Activated T-helper 17 cell treated with anti-CD3 and anti-CD28 coated beads, Interleukin-2, amount 50 U/mL, for 72 hours (primary cell): ENCODE measurements at regions not wholly inside any gene's neighbourhood (a gene's known extent, or its start where the extent isn't known, plus 50 kb on each side); places are given as distances from the start of the nearest gene placed in this dataset.
"Not testable (repeated sequence)": the region's sequence is repeated elsewhere in the genome, so short reads cannot be mapped to it uniquely, and the experiment has no call there.

Experiments
- ATAC-seq: fragments of 150-1000 bp; cut with Tn5 transposase; replicated peaks from 2 replicates; pipeline ENCODE4 v1.10.0; 2021; ENCODE audit warnings: mild to moderate bottlenecking, moderate library complexity
- H3K27ac Mint-ChIP-seq: one replicate; pipeline ENCODE4 v1.8.0; 2022; ENCODE audit warnings: mixed read lengths
- H3K27me3 Mint-ChIP-seq: one replicate; pipeline ENCODE4 v1.8.0; 2022; ENCODE audit warnings: mixed read lengths
- H3K36me3 Mint-ChIP-seq: one replicate; pipeline ENCODE4 v1.8.0; 2022; ENCODE audit warnings: low read depth, mild to moderate bottlenecking, mixed read lengths
- H3K4me1 Mint-ChIP-seq: one replicate; pipeline ENCODE4 v1.8.0; 2022; ENCODE audit warnings: mixed read lengths
- H3K4me3 Mint-ChIP-seq: one replicate; pipeline ENCODE4 v1.8.0; 2022; ENCODE audit warnings: mild to moderate bottlenecking, mixed read lengths
- H3K9me3 Mint-ChIP-seq: one replicate; pipeline ENCODE4 v1.8.0; 2022; ENCODE audit warnings: mixed read lengths

DNA sequence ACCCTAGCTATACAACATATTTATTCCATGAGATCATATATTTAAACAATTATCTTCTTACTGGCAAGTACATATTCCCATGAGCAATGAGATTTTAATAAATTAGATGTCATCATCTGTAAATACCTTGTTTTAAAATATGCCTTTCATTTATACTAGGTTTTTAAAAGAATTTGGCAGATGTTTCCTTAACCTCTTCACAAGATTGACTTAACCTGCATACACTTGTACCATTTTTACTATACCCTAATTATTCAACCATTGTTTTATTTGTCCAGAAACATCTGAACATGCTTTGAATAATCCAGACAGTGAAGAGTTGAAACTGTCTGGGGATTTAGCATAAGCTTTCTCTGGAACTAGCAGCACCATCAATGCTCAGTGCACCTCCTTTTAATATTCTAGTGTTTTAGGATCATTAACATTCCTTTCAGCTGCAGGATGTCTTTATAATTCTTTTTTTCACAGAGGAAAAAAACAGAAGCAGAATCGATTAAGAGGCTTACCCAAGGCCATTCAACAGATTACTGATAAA, 188.0 kb upstream of the TENT5A start:
- ATAC-seq, result no peak
- Mint-ChIP-seq H3K27me3 (peaks cover 4% of the 10 kb centered on the region), H3K27ac (no peak overlapping the region), H3K4me1 (peaks cover 4% of the 10 kb centered on the region), H3K9me3 (peaks cover 4% of the 10 kb centered on the region), H3K36me3 (no peaks in the 10 kb centered on the region), H3K4me3 (no peak overlapping the region)

DNA sequence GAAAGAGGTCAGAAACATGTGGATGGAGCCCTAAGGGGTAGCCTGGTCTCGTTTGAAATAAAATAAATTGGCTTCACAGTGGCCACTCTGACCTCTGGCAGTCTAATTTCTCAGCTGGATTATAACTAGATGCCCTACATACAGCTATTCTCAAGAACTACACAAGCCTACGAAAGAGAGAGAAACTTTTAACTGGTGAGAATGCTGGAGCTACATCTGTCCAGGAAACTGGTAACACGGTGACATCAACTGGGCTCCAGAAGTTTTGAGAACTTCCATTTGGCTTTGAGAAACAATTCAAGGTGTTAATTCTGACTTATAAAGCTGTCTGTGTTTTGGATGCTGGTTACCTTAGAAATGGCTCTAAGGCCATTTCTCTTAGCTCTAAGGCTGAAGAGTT, 187.3 kb upstream of the TENT5A start:
- H3K27me3 Mint-ChIP-seq, result peaks cover 4% of the 10 kb centered on the region
- ATAC-seq, result no peak
- H3K4me1 Mint-ChIP-seq, result peaks cover 4% of the 10 kb centered on the region
- no peak overlapping the region for H3K4me3 Mint-ChIP-seq
- peaks cover 4% of the 10 kb centered on the region for H3K9me3 Mint-ChIP-seq
- no peak overlapping the region for H3K27ac Mint-ChIP-seq
- no peaks in the 10 kb centered on the region for H3K36me3 Mint-ChIP-seq

DNA sequence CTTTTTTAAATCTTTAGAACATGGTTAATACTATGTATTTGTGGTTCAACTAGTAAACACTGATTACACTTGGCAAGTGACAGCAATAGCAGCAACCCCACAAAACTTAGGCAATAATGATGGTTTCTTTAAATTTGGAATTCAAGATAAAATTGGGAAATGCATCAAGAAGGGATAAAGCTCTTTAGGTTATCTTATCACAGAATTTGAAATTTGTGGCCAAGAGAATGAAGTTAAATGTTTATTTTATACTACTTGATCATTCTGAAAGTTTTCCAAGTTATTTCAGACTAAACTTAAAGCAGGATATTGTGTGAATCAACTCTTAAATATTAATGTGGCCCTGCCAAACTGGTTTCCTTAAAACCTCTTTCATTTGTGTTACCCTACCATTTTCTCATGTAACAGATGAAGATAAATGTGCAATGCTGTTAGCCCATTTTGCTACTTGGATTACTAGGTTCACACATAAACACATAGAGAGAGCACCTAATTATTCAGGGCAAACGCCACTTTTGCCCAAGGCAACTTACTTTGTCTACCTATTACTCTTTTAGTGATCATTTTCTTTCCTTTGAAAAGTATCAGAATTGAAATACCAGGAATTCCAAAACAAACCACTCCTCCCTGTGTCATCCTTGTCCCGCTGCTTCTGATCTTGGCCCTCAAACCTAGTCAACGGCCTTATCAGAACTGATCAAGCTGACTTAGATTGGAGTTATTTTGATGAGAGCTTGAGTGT, 186.7 kb upstream of the TENT5A start:
- Mint-ChIP-seq H3K27me3 (peaks cover 4% of the 10 kb centered on the region), H3K4me3 (no peak overlapping the region), H3K9me3 (peaks cover 4% of the 10 kb centered on the region), H3K4me1 (peaks cover 4% of the 10 kb centered on the region), H3K36me3 (no peaks in the 10 kb centered on the region), H3K27ac (no peak overlapping the region)
- ATAC-seq, result no peak

DNA sequence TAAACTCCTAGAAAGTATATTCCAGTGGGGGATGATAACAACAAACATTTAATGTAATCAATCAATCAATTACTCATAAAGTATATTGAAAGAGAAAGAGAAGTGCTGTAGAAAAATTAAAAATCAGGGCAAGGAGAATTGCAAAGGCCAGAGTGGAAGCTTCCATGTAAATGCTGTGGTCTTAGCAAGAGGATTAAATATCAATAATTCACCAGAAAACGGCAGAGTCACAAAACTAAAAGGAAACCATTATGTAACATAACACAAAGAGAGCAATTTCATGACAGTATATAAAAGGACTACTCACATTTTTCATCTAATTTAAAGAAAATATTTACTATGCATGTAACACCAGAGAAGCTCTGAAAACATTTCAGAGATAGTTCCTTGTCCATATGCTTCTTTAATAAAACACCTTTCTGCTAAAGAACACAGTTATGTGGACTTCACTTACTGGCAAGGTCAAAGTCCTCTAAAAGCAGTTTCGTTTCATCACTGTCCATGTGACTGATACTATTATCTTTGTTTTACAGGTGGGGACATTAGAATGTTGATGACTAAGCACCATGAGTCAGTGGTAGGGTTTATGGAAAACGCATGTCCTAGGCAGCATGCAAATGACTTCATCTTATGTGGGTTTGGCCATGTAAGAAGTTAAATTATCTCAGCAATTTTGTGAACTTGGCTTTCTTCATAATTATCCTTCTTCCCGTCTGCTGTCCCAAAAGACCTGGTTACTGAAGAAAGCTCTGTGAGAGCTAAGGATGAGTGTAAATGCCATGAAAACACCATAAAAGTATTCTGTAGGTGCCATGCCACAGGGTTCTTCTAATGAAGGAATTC, 185.8 kb upstream of the TENT5A start:
- Mint-ChIP-seq H3K27me3 (peaks cover 4% of the 10 kb centered on the region), H3K27ac (no peak overlapping the region), H3K9me3 (peaks cover 4% of the 10 kb centered on the region), H3K4me3 (no peak overlapping the region), H3K36me3 (no peaks in the 10 kb centered on the region), H3K4me1 (peaks cover 4% of the 10 kb centered on the region)
- ATAC-seq, result no peak

DNA sequence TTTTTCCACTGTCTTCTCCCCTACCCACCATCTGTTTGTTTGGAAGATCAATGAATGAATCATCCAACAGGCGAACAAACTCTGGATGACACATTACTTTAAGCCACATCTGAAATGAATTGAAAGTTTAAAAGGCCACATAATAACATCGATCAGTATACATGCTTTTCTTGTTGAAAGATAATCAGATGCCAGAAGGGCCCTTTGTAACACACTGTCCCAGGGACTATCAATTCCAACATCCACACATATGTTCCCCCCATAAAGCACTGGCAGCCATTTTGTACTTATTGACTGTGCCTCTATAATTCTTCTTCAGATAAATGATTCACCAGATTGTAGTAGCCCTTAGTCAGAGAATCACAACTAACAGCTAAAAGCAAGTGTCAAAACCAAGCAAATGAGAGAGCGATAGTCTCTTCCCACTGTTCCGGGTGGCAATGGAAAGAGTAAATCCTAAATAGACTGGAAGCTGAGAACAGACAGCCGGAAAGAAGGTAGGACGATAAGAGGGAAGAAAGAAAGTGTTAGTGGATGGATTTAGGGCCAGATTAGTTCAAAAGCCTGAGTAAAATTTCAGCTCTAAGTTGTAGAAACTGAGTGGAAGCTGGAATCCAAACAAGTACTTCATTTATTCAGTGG, 184.9 kb upstream of the TENT5A start:
- H3K4me1 Mint-ChIP-seq, result peaks cover 4% of the 10 kb centered on the region
- peaks cover 4% of the 10 kb centered on the region for H3K27me3 Mint-ChIP-seq
- H3K4me3 Mint-ChIP-seq, result no peak overlapping the region
- H3K27ac Mint-ChIP-seq, result no peak overlapping the region
- H3K36me3 Mint-ChIP-seq, result no peaks in the 10 kb centered on the region
- H3K9me3 Mint-ChIP-seq, result peaks cover 4% of the 10 kb centered on the region
- no peak for ATAC-seq

DNA sequence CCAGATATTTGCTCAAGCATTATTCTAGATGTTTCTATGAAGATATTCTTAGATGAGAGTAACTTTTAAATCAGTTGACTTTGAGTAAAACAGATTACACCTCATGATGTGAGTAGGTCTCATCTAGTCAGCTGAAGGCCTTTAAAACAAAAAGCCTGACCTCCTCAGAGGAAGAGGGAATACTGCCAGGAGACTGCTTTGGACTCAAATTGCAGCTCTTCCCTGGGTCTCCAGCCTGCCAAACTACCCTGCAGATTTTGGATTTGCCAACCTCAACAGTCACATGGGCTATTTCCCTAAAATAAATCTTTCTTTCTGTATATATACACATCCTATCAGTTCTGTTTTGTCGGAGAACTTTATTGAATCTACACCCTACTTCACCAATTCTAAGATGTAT, 182.5 kb upstream of the TENT5A start:
- H3K36me3 Mint-ChIP-seq, result no peaks in the 10 kb centered on the region
- peaks cover 4% of the 10 kb centered on the region for H3K4me1 Mint-ChIP-seq
- peaks cover 4% of the 10 kb centered on the region for H3K9me3 Mint-ChIP-seq
- no peak overlapping the region for H3K27ac Mint-ChIP-seq
- H3K4me3 Mint-ChIP-seq, result no peak overlapping the region
- H3K27me3 Mint-ChIP-seq, result peaks cover 4% of the 10 kb centered on the region
- no peak for ATAC-seq

DNA sequence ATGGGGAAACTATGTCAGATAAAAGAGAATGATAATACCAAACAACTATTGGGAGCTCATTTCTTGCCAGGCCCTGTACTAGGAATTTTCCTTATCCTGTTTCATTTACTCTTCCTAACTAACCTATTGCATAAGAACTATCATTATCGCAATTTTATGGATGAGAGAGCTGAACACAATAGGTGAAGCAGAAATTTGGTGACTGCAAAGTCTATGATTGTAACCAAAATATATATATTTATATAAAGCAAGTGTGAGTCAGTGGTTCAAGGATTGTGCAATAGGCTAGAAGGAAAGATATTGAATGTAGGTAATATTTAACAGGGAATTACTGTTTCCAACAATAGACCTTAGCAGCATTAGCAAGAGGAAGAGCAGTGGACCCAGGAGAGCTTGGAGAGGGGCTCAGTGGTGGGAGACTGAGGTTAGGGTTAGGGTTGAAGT, 181.1 kb upstream of the TENT5A start:
- Mint-ChIP-seq H3K4me3 (no peak overlapping the region), H3K4me1 (peaks cover 4% of the 10 kb centered on the region), H3K27ac (no peak overlapping the region), H3K9me3 (peaks cover 4% of the 10 kb centered on the region), H3K36me3 (no peaks in the 10 kb centered on the region), H3K27me3 (peaks cover 4% of the 10 kb centered on the region)
- no peak for ATAC-seq

DNA sequence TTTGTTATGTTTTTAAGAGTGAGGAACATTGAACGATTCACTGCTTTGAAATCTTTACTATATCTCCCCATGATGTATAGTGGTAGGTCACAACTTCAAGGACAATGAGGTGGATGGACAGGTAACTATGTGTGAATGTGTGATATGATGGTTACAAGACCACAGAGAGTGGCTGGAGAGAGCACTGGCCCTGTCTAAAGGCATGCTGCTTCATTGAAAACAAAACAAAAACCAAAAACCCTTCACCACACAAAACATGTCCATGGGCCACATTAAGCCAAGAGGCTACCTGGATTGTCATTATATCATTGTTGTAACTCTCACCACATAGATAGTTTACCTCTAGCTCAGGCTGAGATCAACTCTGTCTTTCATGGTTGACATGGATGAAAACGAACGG, 180.6 kb upstream of the TENT5A start:
- H3K27ac Mint-ChIP-seq, result no peak overlapping the region
- no peak for ATAC-seq
- H3K4me3 Mint-ChIP-seq, result no peak overlapping the region
- H3K36me3 Mint-ChIP-seq, result no peaks in the 10 kb centered on the region
- H3K4me1 Mint-ChIP-seq, result peaks cover 4% of the 10 kb centered on the region
- H3K27me3 Mint-ChIP-seq, result peaks cover 4% of the 10 kb centered on the region
- H3K9me3 Mint-ChIP-seq, result peaks cover 4% of the 10 kb centered on the region

DNA sequence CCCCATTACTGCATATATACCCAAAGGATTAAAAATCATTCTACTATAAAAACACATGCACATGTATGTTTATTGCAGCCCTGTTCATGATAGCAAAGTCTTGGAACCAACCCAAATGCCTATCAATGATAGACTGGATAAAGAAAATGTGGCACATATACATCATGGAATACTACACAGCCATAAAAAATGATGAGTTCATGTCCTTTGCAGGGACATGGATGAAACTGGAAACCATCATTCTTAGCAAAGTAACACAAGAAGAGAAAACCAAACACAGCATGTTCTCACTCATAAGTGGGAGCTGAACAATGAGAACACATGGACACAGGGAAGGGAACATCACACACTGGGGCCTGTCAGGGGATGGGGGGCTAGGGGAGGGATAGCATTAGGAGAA, 180.0 kb upstream of the TENT5A start:
- not testable (repeated sequence) for H3K27ac Mint-ChIP-seq, ATAC-seq, H3K9me3 Mint-ChIP-seq, H3K4me3 Mint-ChIP-seq, H3K36me3 Mint-ChIP-seq, H3K27me3 Mint-ChIP-seq, H3K4me1 Mint-ChIP-seq

DNA sequence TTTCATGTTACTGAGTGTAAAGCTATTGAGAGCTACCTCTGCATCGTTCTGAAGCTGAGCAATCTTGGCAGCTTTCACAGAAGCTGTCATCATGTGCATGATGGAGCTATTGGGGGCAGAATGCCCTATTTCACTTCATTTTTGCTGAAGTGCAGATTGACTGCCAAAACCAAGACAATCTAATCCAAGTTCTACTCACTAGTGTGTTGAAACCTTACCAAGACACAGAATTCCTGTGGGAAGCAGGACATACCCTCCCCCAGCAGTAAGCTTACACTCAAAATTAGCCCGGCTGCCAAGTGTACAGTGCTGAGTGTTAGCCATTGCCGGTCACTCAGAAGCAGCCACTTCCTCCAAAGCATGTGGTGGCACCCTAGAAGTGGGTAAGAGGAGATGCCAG, 177.3 kb upstream of the TENT5A start:
- H3K4me1 Mint-ChIP-seq, result no peaks in the 10 kb centered on the region
- H3K36me3 Mint-ChIP-seq, result no peaks in the 10 kb centered on the region
- H3K27ac Mint-ChIP-seq, result no peak overlapping the region
- no peaks in the 10 kb centered on the region for H3K9me3 Mint-ChIP-seq
- no peak overlapping the region for H3K4me3 Mint-ChIP-seq
- no peak for ATAC-seq
- no peaks in the 10 kb centered on the region for H3K27me3 Mint-ChIP-seq

DNA sequence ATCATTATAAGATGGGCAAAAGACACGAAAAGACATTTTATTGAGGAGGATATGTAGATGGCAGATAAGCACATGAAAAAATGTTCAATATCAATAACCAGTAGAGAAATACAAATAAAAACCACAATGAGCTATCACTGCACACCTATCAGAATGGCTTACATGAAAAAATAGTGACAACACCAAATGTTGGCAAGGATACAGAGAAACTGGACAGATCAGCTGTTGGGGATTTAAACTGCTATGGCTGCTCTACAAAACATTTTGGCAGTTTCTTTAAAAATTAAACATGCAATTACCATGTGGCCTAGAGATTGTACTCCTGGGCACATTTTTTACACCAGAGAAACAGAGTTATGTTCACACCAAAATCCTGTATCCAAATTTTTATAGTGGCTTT, 172.7 kb upstream of the TENT5A start:
- no peaks in the 10 kb centered on the region for H3K4me1 Mint-ChIP-seq

DNA sequence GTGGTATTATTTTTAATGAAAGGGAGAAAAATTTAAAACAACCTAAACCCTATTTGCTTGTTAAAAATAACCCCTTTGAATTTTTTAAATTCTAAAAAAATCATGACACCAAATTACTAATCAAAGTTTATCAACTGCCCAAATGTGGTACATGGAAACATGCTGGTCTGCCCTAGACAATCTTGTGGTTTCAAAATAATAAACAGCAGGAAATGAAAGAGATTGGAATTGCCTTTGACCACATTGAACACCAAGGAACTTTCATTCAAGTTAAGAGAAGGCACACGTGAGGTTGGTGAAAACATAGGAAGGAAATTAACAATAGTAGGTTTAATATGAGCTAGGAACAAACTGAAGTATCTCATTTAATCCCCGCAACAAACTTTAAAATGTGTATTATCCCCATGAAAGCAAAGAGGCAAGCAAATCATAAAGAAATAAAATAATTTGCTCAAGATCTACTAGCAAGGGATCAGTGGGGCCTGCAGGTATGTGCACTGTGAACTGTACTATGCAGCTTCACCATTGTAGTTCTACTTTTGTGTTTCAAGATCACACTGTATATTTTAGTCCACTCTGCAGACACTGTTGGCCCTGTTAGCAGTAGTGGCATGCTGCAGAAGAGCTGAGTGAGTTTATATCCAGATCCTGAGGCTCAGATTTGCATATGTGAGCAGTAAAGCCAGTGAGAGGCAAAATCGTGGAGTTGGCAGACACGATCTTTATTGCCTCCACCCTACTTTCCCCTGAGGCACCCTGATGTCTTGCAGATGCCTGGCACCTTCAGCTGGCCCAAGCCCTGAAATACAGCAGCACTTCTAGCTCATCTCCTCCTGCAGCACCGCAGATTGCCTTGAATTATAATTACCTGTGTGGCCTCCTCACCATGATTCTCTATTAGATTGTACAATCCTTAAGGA, 157.8 kb upstream of the TENT5A start:
- peaks cover 4% of the 10 kb centered on the region for H3K9me3 Mint-ChIP-seq
- no peaks in the 10 kb centered on the region for H3K27me3 Mint-ChIP-seq
- ATAC-seq, result no peak
- no peak overlapping the region for H3K27ac Mint-ChIP-seq
- no peaks in the 10 kb centered on the region for H3K36me3 Mint-ChIP-seq
- no peak overlapping the region for H3K4me3 Mint-ChIP-seq
- no peaks in the 10 kb centered on the region for H3K4me1 Mint-ChIP-seq

More for the DNA sequence above, 172.7 kb upstream of the TENT5A start:
- no peak overlapping the region for H3K4me3 Mint-ChIP-seq
- no peaks in the 10 kb centered on the region for H3K36me3 Mint-ChIP-seq
- H3K9me3 Mint-ChIP-seq, result no peaks in the 10 kb centered on the region
- H3K27ac Mint-ChIP-seq, result no peak overlapping the region
- H3K27me3 Mint-ChIP-seq, result no peaks in the 10 kb centered on the region
- no peak for ATAC-seq

DNA sequence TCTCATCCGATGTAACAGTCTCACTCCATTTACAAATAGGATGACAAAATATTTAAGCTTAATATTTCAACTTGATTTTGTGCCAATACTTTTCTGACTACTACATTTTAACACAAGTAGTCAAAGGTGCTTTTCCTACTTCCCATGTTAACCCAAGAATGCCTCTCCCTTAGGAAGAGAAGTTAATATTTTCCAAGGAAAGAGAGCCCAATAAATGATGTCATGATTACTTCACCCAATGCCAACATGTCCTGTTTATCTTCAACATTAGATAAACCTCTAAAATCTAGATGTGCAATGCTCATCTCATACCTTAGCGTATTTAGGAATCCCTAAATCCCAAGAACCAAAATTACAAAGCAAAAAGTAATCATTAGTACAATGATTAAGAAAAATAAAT, 156.7 kb upstream of the TENT5A start:
- no peaks in the 10 kb centered on the region for H3K4me1 Mint-ChIP-seq
- H3K36me3 Mint-ChIP-seq, result no peaks in the 10 kb centered on the region
- no peaks in the 10 kb centered on the region for H3K27me3 Mint-ChIP-seq
- no peak overlapping the region for H3K27ac Mint-ChIP-seq
- ATAC-seq, result no peak
- H3K4me3 Mint-ChIP-seq, result no peak overlapping the region
- H3K9me3 Mint-ChIP-seq, result peaks cover 4% of the 10 kb centered on the region

DNA sequence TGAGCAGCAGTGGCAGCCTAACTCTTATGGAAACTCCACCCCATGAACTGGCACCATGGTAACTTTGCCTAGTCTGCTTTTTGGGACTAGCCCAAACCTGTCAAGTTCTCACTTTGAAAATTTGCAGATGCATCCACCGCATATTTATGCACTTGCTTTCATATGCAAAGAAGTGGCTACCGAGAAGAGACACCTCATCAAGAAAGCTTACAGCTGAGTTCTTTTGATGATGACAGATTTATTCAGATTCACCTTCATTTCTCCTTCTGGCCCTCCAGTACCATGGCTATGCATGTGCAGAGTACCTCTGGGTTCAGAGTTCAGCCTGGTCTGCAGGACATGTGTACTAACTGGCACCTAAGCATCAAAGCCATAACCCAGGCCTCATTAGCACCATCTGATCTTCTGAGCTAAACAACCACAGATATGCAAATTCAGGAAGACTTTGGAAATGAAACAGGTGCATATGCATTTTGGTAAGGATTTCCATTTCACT, 154.3 kb upstream of the TENT5A start:
- ATAC-seq, result peak; percentile 31
- H3K4me3 Mint-ChIP-seq, result no peak overlapping the region
- H3K36me3 Mint-ChIP-seq, result no peaks in the 10 kb centered on the region
- H3K9me3 Mint-ChIP-seq, result no peaks in the 10 kb centered on the region
- no peak overlapping the region for H3K27ac Mint-ChIP-seq
- H3K27me3 Mint-ChIP-seq, result no peaks in the 10 kb centered on the region
- no peaks in the 10 kb centered on the region for H3K4me1 Mint-ChIP-seq
